HUES64 (cell line): ENCODE measurements at regions not wholly inside any gene's neighbourhood (a gene's known extent, or its start where the extent isn't known, plus 50 kb on each side); places are given as distances from the start of the nearest gene placed in this dataset.
"Not testable (repeated sequence)": the region's sequence is repeated elsewhere in the genome, so short reads cannot be mapped to it uniquely, and the experiment has no call there.

Experiments
- H3K27ac ChIP-seq: 2 replicates; pipeline ENCODE4 v1.7.0; 2013; ENCODE audit warnings: low read depth, low read length, inconsistent platforms
- H3K27me3 ChIP-seq: 2 replicates; pipeline ENCODE4 v1.6.1; 2013; ENCODE audit warnings: mild to moderate bottlenecking, low read length; ENCODE audit not compliant: insufficient read depth
- H3K36me3 ChIP-seq: 2 replicates; pipeline ENCODE4 v1.6.1; 2013; ENCODE audit warnings: mild to moderate bottlenecking, low read length; ENCODE audit not compliant: insufficient read depth
- H3K4me1 ChIP-seq: 2 replicates; pipeline ENCODE4 v1.6.1; 2013; ENCODE audit warnings: mild to moderate bottlenecking, low read length, moderate library complexity; ENCODE audit not compliant: insufficient read depth
- H3K4me3 ChIP-seq: 2 replicates; pipeline ENCODE4 v1.5.1; 2013; ENCODE audit warnings: mild to moderate bottlenecking, low read length, moderate library complexity
- H3K9ac ChIP-seq: 2 replicates; pipeline ENCODE4 v1.6.1; 2013; ENCODE audit warnings: mild to moderate bottlenecking, low read depth, low read length
- H3K9me3 ChIP-seq: 2 replicates; pipeline ENCODE4 v1.6.1; 2013; ENCODE audit warnings: low read depth, low read length; ENCODE audit not compliant: insufficient read depth
- WGBS: fragments of 150-250, 120-280 bp; methylation state at CpG from one replicate; pipeline ENCODE4 v1.1.7; 2013; ENCODE audit warnings: missing lambda C conversion rate; 5-methylcytosine and 5-hydroxymethylcytosine counted together

DNA sequence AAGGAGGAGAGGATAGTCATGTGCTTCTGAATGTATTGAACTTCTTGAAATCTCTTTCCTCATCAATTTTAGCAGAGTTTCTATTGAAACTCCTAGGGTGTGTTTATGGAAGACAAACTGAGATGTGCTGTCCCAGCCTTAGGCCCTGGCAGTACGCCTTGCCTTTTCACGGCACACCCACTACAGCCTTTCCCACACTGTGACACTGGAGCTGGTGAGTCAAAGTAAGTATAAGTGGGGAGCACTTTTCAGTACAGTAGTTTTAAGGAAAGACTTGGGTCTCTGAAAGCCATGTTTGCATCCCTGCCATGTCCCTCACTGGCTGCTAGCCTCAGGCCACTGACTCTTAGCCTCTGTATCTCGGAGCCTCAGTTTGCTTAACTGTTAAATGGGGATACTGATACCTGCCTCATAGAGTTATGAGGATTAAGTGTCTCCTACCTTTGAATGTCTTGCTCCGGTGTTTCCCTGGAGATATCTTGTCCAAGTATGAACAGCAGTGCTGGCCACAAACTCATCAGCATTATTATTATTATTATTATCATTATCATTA lies 144.7 kb upstream of the CRHR1 start:
- H3K9me3 ChIP-seq, result no peaks in the 10 kb centered on the region

DNA sequence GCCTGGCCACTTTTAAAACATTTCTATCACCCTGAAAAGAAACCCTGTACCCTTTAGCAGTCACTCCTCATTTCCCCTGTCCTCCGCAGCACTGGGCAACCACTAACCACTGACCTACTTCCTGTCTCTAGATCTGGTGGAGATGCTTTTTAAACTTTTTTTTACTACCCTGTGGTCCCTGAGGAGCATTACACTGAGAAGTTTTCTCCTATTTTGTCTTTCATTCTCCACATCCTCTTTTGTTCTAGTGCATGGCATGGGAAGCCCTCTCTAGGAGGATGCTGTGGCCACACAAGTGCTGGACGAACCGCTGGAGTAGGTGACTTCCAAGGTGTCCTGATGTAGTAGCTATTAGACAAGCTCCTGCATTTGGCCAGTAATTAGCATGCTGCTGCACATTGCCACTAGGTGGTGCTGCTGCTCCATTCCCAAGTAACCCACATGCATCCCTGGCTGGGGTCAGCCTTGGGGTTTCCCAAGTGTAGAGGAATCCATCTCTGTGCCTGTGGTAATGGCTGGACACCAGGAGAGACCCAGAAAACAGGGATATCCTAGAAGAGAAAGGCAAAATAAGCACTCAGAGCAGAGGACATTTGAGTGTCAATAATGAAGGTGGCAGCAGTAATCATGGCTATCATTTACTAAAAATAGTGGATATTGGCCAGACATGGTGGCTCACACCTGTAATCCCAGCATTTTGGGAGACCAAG lies 143.8 kb upstream of the CRHR1 start:
- Histone ChIP-seq H3K36me3 (peaks cover 31% of the 10 kb centered on the region), H3K27ac (no peak overlapping the region), H3K9ac (no peak overlapping the region), H3K4me1 (no peaks in the 10 kb centered on the region), H3K9me3 (no peaks in the 10 kb centered on the region), H3K4me3 (no peak overlapping the region), H3K27me3 (no peaks in the 10 kb centered on the region)
- WGBS, result 49% methylated on average over 3 of the region's 3 CpGs

More for the DNA sequence above, 144.7 kb upstream of the CRHR1 start:
- Histone ChIP-seq H3K9ac (no peak overlapping the region), H3K36me3 (peaks cover 39% of the 10 kb centered on the region), H3K4me1 (no peaks in the 10 kb centered on the region), H3K4me3 (no peak overlapping the region), H3K27ac (no peak overlapping the region), H3K27me3 (no peaks in the 10 kb centered on the region)
- whole genome bisulfite sequencing, result 98% methylated on average over 4 of the region's 4 CpGs

GRCh38 chr17:45641541-45641940 lies 142.6 kb upstream of the CRHR1 start:
- no peaks in the 10 kb centered on the region for H3K9me3 ChIP-seq
- no peak overlapping the region for H3K4me3 ChIP-seq
- no peak overlapping the region for H3K9ac ChIP-seq
- H3K27me3 ChIP-seq, result no peaks in the 10 kb centered on the region
- H3K4me1 ChIP-seq, result no peaks in the 10 kb centered on the region
- peaks cover 19% of the 10 kb centered on the region for H3K36me3 ChIP-seq
- H3K27ac ChIP-seq, result no peak overlapping the region
- 88% methylated on average over 5 of the region's 5 CpGs for WGBS

DNA sequence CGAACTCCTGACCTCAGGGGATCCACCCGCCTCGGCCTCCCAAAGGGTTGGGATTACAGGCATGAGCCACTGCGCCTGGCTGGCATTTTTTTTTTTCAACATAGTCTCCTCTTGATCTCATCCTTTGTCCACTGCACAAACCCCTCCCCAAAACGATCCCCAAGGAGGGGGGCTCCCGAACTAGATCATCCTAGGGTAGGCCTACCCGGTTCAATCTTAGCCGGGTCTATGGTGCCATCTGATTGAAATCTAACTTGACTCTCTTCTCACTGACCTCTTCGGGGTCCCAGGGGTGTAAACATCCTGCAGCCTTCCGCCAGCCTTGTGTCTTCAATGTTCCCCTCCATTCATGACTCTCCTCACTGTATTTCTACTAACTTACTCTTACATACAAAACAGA lies 140.5 kb upstream of the CRHR1 start:
- H3K36me3 ChIP-seq, result peaks cover 7% of the 10 kb centered on the region
- H3K9me3 ChIP-seq, result no peaks in the 10 kb centered on the region
- WGBS, result 94% methylated on average over 10 of the region's 10 CpGs
- H3K4me3 ChIP-seq, result no peak overlapping the region
- no peaks in the 10 kb centered on the region for H3K4me1 ChIP-seq
- no peaks in the 10 kb centered on the region for H3K27me3 ChIP-seq
- H3K27ac ChIP-seq, result no peak overlapping the region
- no peak overlapping the region for H3K9ac ChIP-seq

DNA sequence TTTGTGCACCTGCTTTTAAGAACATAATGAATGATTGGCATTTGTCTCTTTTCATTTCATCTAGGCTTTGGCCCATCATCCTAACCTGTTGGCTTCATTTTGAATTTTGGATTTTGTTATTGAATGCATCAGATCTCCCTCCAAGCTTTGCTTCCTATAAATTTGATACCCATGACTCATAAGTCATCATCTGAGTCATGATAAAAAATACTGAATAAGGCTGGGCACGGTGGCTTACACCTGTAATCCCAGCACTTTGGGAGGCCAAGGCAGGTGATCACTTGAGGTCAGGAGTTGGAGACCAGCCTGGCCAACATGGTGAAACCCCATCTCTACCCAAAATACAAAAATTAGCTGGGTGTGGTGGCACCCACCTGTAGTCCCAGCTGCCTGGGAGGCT lies 139.5 kb upstream of the CRHR1 start:
- WGBS, result 91% methylated on average over 1 of the region's 1 CpG
- not testable (repeated sequence) for H3K27ac ChIP-seq, H3K9ac ChIP-seq, H3K36me3 ChIP-seq, H3K4me1 ChIP-seq, H3K27me3 ChIP-seq, H3K4me3 ChIP-seq, H3K9me3 ChIP-seq

DNA sequence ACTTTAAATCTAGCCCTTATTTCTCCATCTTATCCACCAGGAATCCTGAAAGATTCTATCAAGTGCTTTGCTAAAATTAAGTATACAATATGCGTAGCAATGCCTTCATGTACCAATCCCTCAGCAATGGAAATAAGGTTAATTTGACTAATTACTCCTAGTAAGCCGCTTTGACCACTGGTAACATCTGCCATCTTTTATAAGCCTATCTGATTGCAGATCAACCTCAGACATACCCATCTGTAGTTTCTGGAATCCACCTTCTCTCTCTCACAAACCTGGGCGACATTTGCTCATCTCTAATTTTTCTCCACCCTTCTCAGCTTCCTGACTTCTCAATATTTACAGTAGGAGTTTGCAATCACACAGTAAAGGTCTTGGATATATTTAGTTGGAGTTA lies 138.8 kb upstream of the CRHR1 start:
- no peak overlapping the region for H3K4me3 ChIP-seq
- no peaks in the 10 kb centered on the region for H3K27me3 ChIP-seq
- no peak overlapping the region for H3K27ac ChIP-seq
- no peaks in the 10 kb centered on the region for H3K9me3 ChIP-seq
- 0 out of 2 replicates have a peak, but pooled peaks cover 4% of the 10 kb centered on the region for H3K4me1 ChIP-seq
- no peaks in the 10 kb centered on the region for H3K36me3 ChIP-seq
- WGBS, result 94% methylated on average over 3 of the region's 3 CpGs
- no peak overlapping the region for H3K9ac ChIP-seq

GRCh38 chr17:45646288-45646988 lies 137.7 kb upstream of the CRHR1 start:
- H3K27me3 ChIP-seq, result no peaks in the 10 kb centered on the region
- 79% methylated on average over 12 of the region's 12 CpGs for WGBS
- H3K9me3 ChIP-seq, result no peaks in the 10 kb centered on the region
- H3K4me3 ChIP-seq, result no peak overlapping the region
- H3K27ac ChIP-seq, result no peak overlapping the region
- H3K9ac ChIP-seq, result no peak overlapping the region
- H3K36me3 ChIP-seq, result no peaks in the 10 kb centered on the region
- 0 out of 2 replicates have a peak, but pooled peaks cover 4% of the 10 kb centered on the region for H3K4me1 ChIP-seq

GRCh38 chr17:45648642-45649041 lies 135.5 kb upstream of the CRHR1 start:
- no peak overlapping the region for H3K9ac ChIP-seq
- no peaks in the 10 kb centered on the region for H3K36me3 ChIP-seq
- H3K4me1 ChIP-seq, result 0 out of 2 replicates have a peak, but pooled peaks cover 4% of the 10 kb centered on the region
- H3K27me3 ChIP-seq, result no peaks in the 10 kb centered on the region
- no peak overlapping the region for H3K27ac ChIP-seq
- H3K4me3 ChIP-seq, result no peak overlapping the region
- 80% methylated on average over 6 of the region's 6 CpGs for whole genome bisulfite sequencing
- H3K9me3 ChIP-seq, result no peaks in the 10 kb centered on the region

GRCh38 chr17:45649796-45650195 lies 134.3 kb upstream of the CRHR1 start:
- H3K9ac ChIP-seq, result no peak overlapping the region
- no peak overlapping the region for H3K4me3 ChIP-seq
- H3K36me3 ChIP-seq, result no peaks in the 10 kb centered on the region
- no peaks in the 10 kb centered on the region for H3K27me3 ChIP-seq
- H3K27ac ChIP-seq, result no peak overlapping the region
- WGBS, result 87% methylated on average over 5 of the region's 5 CpGs
- 0 out of 2 replicates have a peak, but pooled peaks cover 4% of the 10 kb centered on the region for H3K4me1 ChIP-seq
- no peaks in the 10 kb centered on the region for H3K9me3 ChIP-seq

DNA sequence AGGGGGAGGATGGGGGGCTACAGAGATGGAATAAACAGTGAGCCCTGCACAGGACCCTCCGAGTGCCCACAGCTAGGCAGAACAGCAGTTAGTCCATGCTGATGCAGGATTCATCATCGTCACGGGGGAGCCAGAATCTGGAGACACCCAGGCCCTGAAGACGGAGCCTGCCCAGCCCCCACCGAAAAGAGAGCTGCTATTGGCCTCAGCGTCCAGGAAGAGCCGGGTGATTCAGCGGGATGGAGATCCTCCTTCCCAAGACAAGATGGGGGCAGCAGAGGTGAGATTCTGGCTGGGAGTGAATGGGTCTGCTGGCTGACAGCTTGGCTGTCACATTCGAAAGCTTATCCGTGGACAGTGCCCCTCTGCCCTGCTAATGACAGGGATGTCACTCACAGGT lies 133.6 kb upstream of the CRHR1 start:
- Histone ChIP-seq H3K4me3 (no peak overlapping the region), H3K36me3 (no peaks in the 10 kb centered on the region), H3K27me3 (no peaks in the 10 kb centered on the region), H3K4me1 (0 out of 2 replicates have a peak, but pooled peaks cover 4% of the 10 kb centered on the region), H3K9me3 (no peaks in the 10 kb centered on the region), H3K27ac (no peak overlapping the region), H3K9ac (no peak overlapping the region)
- 55% methylated on average over 10 of the region's 10 CpGs for WGBS

DNA sequence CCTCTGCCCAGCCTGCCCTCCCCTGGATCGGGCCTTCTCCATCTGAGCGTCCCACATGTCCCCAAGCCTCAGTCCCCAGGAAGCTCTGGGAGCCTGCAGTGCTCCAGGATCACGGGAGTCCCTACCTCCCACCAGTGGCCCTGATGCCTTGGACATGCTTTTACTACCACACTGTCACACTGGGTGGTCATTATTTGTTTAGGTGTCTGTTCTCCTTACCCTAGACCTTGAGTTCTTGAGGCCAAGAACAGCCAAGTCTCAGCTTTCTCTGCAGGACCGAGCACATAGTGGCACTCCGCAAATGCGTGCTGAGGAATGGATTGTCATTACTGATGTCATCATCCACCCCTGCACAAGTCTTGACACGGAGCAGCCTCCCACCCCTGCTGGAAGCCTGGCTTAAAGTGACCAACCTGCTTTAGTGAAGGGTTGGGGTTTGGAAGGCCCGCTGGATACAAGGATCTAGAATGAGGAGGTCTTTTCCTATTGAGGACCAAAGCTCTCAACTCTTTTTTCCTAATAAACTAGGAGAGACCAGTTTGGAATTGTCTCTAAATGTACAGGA lies 132.9 kb upstream of the CRHR1 start:
- Histone ChIP-seq H3K27me3 (no peaks in the 10 kb centered on the region), H3K9ac (no peak overlapping the region), H3K4me1 (0 out of 2 replicates have a peak, but pooled peaks cover 4% of the 10 kb centered on the region), H3K36me3 (no peaks in the 10 kb centered on the region), H3K4me3 (no peak overlapping the region), H3K27ac (no peak overlapping the region), H3K9me3 (no peaks in the 10 kb centered on the region)
- 80% methylated on average over 8 of the region's 8 CpGs for WGBS
